ENCODE measurements at regions not wholly inside any gene's neighbourhood (a gene's known extent, or its start where the extent isn't known, plus 50 kb on each side); places are given as distances from the start of the nearest gene placed in this dataset.

GRCh38 chr10:46231087-46231486 is 55.7 kb upstream of the ANTXRL start:
- no peak for TF ChIP-seq ZNF274 (IDR thresholded peaks at IDR 0.05; ENCODE audit: low read depth, low read length)
- TF ChIP-seq SUZ12 (IDR thresholded peaks at IDR 0.05; ENCODE audit: extremely low read depth, insufficient read depth, insufficient read length) = no peak
